T-helper 1 cell treated with Interleukin-12 subunit alpha and Interleukin-12 subunit beta and Interleukin-4 antibody, amounts not matched to agents 30 ng/mL and 1 ng/mL, for 36 hours (primary cell): ENCODE measurements at regions not wholly inside any gene's neighbourhood (a gene's known extent, or its start where the extent isn't known, plus 50 kb on each side); places are given as distances from the start of the nearest gene placed in this dataset.

Experiments
- intact Hi-C: fragments of 100-400 bp; cut with micrococcal nuclease; formaldehyde crosslinking; loops from one replicate; pipeline ENCODE4 v1.15.1; 2024

- intact Hi-C loops, result loop anchor here (5.0 to 10.0 kb wide), 3 partner anchors 68 to 267 kb away; partner anchors contain the start of gene SIPA1L1
Observed at GRCh38 chr14:71589609-71590008, 342.6 kb upstream of the RGS6 start.

DNA sequence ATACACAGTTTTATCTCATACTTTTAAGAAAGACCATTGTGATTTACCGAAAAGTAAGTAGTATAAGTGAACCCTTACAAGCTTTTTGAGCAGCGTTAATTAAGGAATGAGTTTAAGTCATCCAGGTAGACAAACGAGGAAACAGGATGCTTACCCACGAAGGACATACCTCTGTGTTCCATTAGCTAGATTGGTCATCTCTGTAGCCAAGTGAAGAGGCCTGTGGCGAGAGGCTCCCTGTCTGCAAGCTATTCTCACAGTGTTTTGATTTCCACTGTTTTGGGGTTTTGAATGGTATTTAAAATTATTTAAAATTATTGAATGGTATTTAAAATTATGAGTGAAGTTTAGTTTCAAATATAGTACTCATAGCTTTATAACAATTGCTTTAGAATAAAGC lies 342.1 kb upstream of the RGS6 start:
- intact Hi-C loops, result loop anchor here (5.0 to 10.0 kb wide), 3 partner anchors 67 to 268 kb away; partner anchors contain the start of gene SIPA1L1

DNA sequence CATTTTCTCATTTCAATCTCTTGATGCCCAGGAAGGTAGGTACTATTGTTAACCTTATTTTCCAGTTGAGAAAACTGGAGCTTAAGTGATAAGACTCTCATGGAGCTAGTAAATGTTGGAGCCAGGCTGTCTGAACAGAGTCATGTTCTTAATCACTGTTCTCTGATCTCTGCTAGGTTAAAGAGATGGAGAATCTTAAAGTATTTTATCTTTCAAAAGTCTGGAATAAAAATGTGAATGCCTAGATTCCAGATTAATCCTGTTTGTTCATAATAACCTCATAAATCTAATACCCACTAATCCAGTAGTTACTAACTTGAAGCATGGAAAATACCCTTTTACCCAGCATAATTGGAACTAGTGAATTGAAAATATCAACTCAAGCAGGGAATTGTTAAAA lies 341.0 kb upstream of the RGS6 start:
- intact Hi-C loops, result loop anchor here (5.0 to 10.0 kb wide), 3 partner anchors 66 to 269 kb away; partner anchors contain the start of gene SIPA1L1

GRCh38 chr14:71591929-71592328 lies 340.3 kb upstream of the RGS6 start:
- intact Hi-C loops, result loop anchor here (5.0 to 10.0 kb wide), 3 partner anchors 65 to 270 kb away; partner anchors contain the start of gene SIPA1L1

DNA sequence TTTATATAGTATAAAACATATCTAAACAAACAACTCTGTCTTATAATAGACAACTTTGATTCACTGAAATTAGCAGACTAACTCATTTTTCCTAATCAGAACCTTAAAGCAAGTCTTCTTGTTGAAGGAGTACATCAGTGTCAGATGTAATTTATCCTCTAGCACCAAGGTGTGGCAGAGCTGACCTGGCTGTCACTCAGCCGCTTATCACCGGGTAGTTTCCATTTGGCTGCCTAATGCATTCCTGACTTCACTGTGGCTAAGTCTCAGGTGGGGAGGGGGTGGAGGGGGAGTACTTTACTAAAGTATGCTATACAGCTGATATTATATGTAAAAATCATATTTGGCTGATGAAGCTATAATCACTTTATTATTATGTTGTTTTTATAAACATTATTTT lies 339.9 kb upstream of the RGS6 start:
- intact Hi-C loops, result loop anchor here (5.0 to 10.0 kb wide), 3 partner anchors 65 to 270 kb away; partner anchors contain the start of gene SIPA1L1

DNA sequence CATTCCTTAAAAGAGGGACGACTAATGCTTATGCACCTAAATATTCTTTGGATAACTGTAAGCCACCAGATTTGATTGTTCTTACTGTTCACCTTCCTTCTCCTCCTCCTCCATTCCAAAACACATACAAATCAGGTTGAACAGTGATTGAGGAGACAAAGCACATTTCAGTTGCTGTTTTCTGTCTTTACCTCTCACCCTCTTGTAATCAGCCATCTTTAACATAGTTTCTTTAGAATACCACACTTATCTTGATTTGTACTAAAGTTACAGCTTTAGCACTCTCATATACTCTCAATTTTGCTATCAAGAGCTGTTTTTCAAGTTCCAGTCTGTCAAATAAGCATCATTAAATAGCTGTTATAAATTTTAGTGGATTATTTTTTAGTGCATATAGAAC lies 338.3 kb upstream of the RGS6 start:
- intact Hi-C loops, result loop anchor here (1.0 to 10.0 kb wide), 4 partner anchors 39 to 272 kb away; partner anchors contain the start of gene SIPA1L1

GRCh38 chr14:71594821-71595220 lies 337.4 kb upstream of the RGS6 start:
- intact Hi-C loops, result loop anchor here (1.0 to 10.0 kb wide), 4 partner anchors 40 to 273 kb away; partner anchors contain the start of gene SIPA1L1

GRCh38 chr14:71595441-71595840 lies 336.8 kb upstream of the RGS6 start:
- intact Hi-C loops, result loop anchor here (10.0 kb wide), 1 partner anchor 109 kb away; no protein-coding TSS in a partner anchor

DNA sequence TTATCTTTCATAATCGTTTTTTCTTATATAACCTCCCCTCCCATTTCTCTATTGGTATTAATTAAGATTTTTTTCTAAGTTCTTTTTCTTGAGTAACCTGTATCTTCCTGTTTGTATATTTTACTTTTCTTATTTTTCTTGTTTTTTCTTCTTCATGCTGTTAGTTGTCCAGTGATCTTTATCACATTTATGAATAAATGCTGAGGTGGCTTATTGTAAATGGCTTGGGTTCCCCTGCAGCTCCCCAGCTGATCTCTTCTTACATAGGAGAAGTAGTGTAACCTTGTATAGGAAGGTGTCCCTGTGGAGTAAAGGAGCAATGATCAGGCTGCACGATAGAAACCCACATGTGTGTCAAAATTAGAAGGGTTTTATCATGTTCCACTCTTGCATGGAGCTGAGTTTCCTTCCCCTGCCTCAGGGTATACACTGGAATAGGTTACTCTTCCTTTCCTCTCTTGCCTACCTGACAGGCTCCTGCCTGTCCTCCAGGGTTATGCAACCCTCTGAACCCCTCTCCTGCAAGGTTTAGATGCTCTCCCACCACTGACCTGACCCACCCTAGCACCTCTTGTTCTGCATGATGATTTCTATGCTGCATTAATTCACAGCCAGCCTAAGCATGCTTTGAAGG lies 334.8 kb upstream of the RGS6 start:
- intact Hi-C loops, result loop anchor here (10.0 kb wide), 1 partner anchor 107 kb away; no protein-coding TSS in a partner anchor

DNA sequence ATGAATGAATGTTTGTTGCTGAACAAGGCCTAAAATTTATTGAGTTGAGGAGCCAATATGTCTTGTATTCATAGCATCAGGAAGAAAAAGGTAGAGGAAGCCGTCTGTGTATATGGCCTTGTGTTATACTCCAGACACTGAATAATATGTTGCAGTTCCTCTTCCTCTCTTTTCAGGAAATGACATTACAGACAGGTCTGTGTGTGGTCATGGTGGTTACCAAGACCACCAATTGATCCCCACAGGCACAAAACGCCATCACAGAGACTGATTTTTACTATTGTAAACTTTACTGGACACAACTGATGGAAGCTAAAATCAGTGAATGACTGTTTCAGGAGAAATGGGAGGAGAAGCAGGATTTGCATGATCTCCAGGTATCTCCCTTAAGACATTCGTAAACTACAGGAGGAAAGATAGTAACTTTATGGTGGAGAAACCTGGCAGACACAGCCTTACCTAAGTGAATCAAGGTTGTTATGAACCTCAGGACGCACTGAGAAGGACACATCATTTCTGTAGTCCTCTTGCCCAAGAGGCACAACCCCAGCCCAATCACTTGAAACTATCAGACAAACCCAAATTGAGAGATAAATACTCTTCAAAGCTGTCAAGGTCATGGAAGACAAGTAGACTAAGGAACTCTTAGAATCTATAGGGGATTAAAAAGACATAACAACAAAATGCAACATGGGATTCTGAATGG lies 334.1 kb upstream of the RGS6 start:
- intact Hi-C loops, result loop anchor here (10.0 kb wide), 1 partner anchor 107 kb away; no protein-coding TSS in a partner anchor

DNA sequence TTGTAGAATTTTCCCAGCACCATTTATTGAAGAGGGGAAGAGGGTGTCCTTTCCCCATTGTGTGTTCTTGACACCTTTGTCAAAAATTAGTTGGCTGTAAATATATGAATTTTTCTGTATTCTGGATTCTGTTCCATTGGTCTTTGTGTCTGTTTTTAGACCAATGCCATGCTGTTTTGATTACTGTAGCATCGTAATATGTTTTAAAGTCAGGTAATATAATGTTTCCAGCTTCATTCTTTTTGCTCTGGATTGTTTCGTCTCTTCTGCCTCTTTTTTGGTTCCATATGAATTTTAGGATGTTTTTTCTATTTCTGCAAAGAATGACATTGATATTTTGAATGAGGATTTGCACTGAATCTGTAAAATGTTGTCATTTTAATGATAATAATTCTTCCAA lies 331.9 kb upstream of the RGS6 start:
- intact Hi-C loops, result no loop called here

DNA sequence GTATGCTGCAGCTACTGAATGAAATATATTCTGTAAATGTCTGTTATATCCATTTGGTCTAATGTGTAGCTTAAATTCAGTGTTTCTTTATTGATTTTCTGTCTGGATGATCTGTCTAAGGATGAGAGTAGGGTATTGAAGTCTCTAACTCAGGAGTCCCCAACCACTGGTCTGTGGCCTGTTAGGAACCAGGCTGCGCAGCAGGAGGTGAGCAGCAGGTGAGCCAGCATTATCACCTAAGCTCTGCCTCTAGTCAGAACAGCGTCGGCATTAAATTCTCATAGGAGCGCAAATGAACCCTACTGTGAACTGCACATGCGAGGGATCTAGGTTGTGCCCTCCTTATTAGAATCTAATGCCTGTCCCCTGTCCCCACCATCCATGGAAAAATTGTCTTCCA lies 329.7 kb upstream of the RGS6 start:
- intact Hi-C loops, result no loop called here

- intact Hi-C loops, result no loop called here
Observed at GRCh38 chr14:71604231-71604630, 328.0 kb upstream of the RGS6 start.

DNA sequence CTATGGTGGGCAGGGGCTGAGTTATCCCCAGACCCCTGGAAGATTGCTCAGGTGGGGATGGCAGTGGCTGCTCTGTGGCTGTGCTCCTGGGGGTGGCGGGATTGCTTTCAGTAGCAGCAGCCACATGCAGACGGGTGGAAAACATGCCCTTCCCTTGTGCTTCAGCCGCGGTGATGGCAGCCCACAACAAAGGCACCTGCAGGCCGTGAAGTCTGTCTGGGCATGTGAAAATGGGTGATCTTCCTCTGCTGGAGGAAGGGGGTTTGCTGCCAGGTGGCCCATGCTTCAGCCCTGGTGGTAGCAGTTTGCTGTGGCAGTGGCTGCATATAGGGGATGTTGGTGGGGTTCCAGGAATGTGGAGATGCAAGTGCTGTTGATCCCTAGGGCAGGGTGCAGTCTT lies 326.2 kb upstream of the RGS6 start:
- intact Hi-C loops, result no loop called here

- intact Hi-C loops, result no loop called here
Observed at GRCh38 chr14:71606575-71606974, 325.7 kb upstream of the RGS6 start.

DNA sequence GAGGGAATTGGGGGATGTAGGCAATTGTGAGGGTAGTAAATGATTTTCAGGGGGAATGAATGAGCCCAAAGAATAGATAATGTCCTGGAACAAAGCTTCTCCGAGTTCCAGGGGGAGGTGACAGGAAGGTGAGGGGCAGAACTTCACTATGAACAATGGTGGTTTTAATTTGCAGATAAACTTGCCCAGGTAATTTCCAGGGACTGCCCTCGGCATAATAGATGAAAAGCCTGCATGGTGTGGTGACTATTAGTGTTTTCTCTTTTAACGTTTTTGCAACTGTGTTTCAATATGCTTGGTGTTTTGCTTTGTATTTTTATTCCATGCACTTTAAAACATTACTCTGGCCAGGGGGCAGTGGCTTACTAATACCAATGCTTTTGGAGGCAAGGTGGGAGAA lies 325.2 kb upstream of the RGS6 start:
- intact Hi-C loops, result no loop called here

- intact Hi-C loops, result no loop called here
Observed at GRCh38 chr14:71610149-71610548, 322.1 kb upstream of the RGS6 start.

- intact Hi-C loops, result no loop called here
Observed at GRCh38 chr14:71610797-71611196, 321.4 kb upstream of the RGS6 start.

GRCh38 chr14:71613168-71613567 lies 319.1 kb upstream of the RGS6 start:
- intact Hi-C loops, result no loop called here

DNA sequence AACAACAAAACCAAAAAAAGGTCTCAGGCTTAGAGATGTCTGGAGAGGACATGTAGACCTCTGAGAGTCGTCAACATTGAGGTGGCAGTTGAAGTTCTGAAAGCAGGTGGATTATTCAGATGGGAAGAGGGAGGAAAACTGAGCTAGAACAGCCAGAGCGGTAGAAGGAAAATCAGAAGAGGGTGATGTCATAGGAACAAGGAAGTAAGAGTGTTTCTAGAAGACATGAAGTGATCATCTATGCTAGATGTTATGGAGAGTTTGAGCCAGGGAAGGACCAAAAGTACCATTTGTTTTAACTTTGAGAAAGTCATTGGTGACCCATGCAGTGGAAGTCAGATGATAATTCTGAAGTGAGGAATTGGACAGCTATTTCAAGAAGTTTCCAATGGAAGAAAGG lies 316.2 kb upstream of the RGS6 start:
- intact Hi-C loops, result no loop called here

DNA sequence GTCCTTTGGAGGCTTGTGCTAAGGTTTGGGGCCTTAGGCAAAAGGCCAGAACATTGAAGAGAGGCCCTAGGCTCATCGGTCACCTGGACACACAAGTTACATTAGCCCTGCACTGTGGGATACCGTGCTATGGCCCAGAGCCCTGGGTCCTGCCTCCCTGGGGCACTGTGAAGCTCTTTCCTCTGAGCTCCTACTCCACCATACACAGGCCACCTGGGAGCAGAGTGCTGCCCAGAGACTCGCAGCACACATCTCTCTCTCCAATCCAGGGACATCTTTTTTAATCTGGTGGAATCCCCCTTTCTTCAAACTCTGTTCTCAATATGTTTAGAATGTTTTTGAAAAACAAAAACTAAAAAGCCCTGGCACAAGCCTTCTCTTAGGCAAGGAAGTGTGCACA lies 314.2 kb upstream of the RGS6 start:
- intact Hi-C loops, result no loop called here

GRCh38 chr14:71618716-71619115 lies 313.5 kb upstream of the RGS6 start:
- intact Hi-C loops, result no loop called here
